Stimulated activated memory B cell treated with anti-CD40 and anti-IgM and Interleukin-4, amounts not matched to agents 10 μg/mL and 1 μg/mL and 100 μg/mL, for 72 hours (primary cell): ENCODE measurements at regions not wholly inside any gene's neighbourhood (a gene's known extent, or its start where the extent isn't known, plus 50 kb on each side); places are given as distances from the start of the nearest gene placed in this dataset.
"Not testable (repeated sequence)": the region's sequence is repeated elsewhere in the genome, so short reads cannot be mapped to it uniquely, and the experiment has no call there.

Experiments
- ATAC-seq: fragments of 150-1000 bp; cut with Tn5 transposase; 2 replicates; pipeline ENCODE4 v1.10.0; 2021
- H3K27ac Mint-ChIP-seq: one replicate; pipeline ENCODE4 v1.8.0; 2022; ENCODE audit warnings: mild to moderate bottlenecking, mixed read lengths
- H3K27me3 Mint-ChIP-seq: one replicate; pipeline ENCODE4 v1.8.0; 2022; ENCODE audit warnings: mixed read lengths
- H3K36me3 Mint-ChIP-seq: one replicate; pipeline ENCODE4 v1.8.0; 2022; ENCODE audit warnings: mixed read lengths
- H3K4me1 Mint-ChIP-seq: one replicate; pipeline ENCODE4 v1.8.0; 2022; ENCODE audit warnings: mixed read lengths
- H3K4me3 Mint-ChIP-seq: one replicate; pipeline ENCODE4 v1.8.0; 2022; ENCODE audit warnings: mild to moderate bottlenecking, moderate library complexity, mixed read lengths
- H3K9me3 Mint-ChIP-seq: one replicate; pipeline ENCODE4 v1.8.0; 2022; ENCODE audit warnings: mixed read lengths

DNA sequence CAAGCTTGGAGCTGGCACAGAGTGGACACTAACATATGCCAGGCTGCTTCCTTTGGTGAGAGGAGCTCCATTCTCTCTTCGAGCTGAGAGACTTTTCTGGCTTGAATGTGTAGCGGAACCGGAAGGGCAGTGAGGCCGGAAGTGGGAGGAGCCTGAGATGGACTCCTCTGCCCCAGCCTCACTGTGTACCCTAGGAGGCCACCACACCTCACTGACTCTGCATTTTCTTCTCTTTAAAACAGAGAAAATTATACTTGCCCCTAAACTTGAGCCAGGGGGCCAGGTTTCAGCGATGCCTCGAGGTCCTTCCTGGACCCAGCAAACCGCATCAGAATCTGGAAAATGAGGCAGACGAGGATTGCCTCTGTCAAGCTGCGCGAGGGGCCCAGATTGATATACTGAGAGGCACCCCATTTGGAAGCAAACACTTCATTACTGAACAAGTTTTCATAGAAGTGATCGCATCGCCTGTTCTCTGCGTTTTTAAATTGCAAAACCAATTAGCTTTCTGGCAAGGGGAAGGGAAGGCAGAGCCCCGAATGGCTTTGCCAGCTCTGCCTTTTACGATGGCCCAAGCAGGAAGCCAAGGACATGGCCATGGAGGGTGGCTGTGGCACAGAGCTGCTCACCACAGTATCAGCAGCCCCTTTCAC, 708.1 kb downstream of the PTPRU start:
- Mint-ChIP-seq H3K4me3 (no peak overlapping the region), H3K27me3 (peaks cover 32% of the 10 kb centered on the region), H3K4me1 (no peaks in the 10 kb centered on the region), H3K9me3 (no peaks in the 10 kb centered on the region), H3K36me3 (no peaks in the 10 kb centered on the region), H3K27ac (no peak overlapping the region)
- no peak for ATAC-seq

DNA sequence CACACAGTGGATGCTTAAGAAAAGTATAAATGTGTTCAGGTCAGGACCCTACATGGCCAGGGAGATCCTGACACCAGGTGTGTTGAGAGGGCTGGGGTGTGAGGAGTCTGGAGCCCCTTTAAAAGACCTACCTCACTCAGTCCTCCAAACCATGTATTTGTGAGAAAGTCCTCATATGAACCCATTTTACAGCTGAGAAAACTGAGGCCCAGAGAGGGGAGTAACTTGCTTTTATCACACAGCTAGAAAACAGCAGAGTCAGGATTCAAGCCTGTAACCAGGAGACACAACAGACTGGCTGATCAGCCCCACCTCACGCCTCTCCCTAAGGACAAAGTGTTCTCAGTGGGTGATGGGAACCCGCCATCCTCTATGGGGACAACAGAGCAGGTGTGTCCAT, 706.7 kb downstream of the PTPRU start:
- no peaks in the 10 kb centered on the region for H3K4me1 Mint-ChIP-seq
- no peak for ATAC-seq
- no peaks in the 10 kb centered on the region for H3K36me3 Mint-ChIP-seq
- no peak overlapping the region for H3K27ac Mint-ChIP-seq
- peaks cover 23% of the 10 kb centered on the region for H3K27me3 Mint-ChIP-seq
- H3K9me3 Mint-ChIP-seq, result no peaks in the 10 kb centered on the region
- H3K4me3 Mint-ChIP-seq, result no peak overlapping the region

DNA sequence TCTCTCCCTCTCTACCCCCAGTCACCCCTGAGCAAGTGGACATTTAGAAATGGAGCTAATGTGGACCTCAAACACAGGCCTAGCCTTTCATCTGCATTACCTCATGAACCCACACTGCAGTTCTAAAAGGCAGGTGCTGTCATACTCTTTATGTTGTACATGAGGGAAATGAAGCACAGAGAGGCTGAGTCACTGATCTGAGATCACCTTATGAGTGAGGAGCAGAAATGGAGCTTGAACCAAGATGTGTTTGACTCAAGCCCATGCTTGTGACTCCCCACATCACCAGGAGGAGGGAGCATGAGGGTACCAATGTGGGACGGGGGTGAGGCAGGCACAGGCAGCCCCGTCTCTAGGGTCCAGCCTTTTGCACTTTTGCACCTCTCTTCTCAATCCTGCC, 702.8 kb downstream of the PTPRU start:
- Mint-ChIP-seq H3K4me1 (no peaks in the 10 kb centered on the region), H3K36me3 (no peaks in the 10 kb centered on the region), H3K4me3 (no peak overlapping the region), H3K27me3 (peaks cover 13% of the 10 kb centered on the region), H3K9me3 (no peaks in the 10 kb centered on the region), H3K27ac (no peak overlapping the region)
- no peak for ATAC-seq

DNA sequence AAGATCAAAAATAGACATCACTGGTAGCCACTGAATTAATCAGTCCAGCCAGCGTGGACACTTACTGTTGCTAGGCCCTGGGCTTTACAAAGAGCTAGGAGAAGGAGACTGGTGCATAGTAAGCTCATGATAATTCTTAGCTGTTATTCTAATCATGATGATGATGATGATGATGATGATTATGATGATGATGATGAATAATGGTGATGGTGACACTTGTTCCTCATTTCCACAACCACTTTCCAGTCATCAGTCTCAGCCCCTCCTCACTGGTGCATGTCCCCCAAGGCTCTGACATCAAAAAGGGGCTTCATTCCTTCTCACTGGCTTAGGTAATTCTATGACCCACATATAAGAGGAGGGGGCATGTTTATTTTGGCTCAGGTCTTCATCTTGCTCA, 701.0 kb downstream of the PTPRU start:
- Mint-ChIP-seq H3K9me3 (no peaks in the 10 kb centered on the region), H3K4me1 (no peaks in the 10 kb centered on the region), H3K36me3 (no peaks in the 10 kb centered on the region), H3K4me3 (no peak overlapping the region), H3K27me3 (peaks cover 23% of the 10 kb centered on the region), H3K27ac (no peak overlapping the region)
- ATAC-seq, result no peak

DNA sequence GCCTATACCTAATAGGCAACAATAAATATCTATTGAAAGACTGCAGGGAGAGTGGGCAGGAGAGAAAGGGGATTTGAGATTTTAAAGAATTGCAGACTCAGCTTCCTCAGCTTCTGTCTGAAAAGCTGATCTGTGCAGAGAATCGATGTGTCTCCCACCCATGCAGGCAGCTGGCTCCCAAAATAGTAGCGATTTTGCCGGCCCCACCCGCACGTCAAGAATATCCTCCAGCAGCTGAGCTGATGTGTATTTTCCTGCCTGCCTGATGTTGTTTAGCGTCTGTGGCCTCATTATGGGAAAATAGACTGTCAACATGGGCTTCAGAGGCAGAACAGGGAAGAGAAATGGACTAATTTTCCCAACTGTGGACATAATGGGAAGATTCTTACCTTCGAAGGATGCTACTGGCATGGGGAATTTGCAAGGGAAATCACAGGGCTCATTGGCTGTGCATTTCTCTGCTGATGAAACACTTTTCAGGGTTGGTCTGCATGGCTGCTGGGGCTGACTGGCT, 699.8 kb downstream of the PTPRU start:
- no peak overlapping the region for H3K27ac Mint-ChIP-seq
- no peaks in the 10 kb centered on the region for H3K36me3 Mint-ChIP-seq
- H3K4me3 Mint-ChIP-seq, result no peak overlapping the region
- no peak for ATAC-seq
- no peaks in the 10 kb centered on the region for H3K4me1 Mint-ChIP-seq
- peaks cover 26% of the 10 kb centered on the region for H3K27me3 Mint-ChIP-seq
- H3K9me3 Mint-ChIP-seq, result no peaks in the 10 kb centered on the region

DNA sequence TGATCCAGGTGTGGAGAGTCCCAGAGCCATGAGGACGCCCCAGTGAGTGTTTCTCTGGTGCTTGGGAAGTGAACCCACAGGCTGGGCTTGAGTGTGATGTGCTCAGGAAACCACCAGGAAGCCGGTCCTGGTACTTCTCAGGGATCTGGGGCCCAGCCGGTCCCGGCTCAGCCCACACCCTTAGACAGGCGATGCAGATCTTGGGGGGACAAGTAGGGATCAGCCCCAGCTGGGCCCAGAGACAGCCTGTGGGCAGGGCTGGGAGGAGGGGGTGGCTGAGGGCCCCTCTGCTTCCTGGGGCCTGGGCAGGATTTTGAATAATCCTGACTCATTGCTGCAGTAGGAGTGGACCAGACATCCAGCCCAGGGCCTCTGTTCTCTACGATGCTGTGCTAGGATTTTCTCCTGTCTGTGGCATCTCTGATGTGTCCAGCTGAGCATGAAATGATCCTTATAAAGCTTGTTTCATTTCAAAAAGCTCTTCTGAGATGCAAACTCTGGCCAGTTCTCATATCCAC, 698.0 kb downstream of the PTPRU start:
- H3K27me3 Mint-ChIP-seq, result peaks cover 27% of the 10 kb centered on the region
- H3K27ac Mint-ChIP-seq, result no peak overlapping the region
- no peaks in the 10 kb centered on the region for H3K36me3 Mint-ChIP-seq
- no peak for ATAC-seq
- no peaks in the 10 kb centered on the region for H3K9me3 Mint-ChIP-seq
- no peaks in the 10 kb centered on the region for H3K4me1 Mint-ChIP-seq
- no peak overlapping the region for H3K4me3 Mint-ChIP-seq

DNA sequence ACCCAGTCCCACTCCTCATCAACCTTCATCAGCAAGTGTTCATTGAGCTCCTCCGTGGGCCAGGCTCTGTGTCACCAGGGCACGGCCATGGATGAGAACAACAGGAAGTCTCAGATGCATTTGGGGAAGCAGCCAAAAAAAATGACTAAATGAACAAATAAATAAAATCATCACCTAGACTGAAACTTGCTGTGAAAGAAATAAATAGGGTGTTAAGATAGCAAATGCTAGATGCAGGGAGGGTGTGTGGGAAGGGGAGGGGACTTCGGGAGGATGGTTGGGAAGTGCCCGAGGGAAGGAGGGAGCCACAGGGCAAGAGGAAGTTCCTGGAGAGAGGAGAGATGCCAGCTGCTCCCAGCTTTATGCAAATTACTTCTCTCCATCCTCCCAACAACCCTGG, 696.7 kb downstream of the PTPRU start:
- no peaks in the 10 kb centered on the region for H3K9me3 Mint-ChIP-seq
- no peak overlapping the region for H3K4me3 Mint-ChIP-seq
- no peak for ATAC-seq
- peaks cover 27% of the 10 kb centered on the region for H3K27me3 Mint-ChIP-seq
- H3K4me1 Mint-ChIP-seq, result no peaks in the 10 kb centered on the region
- H3K27ac Mint-ChIP-seq, result no peak overlapping the region
- no peaks in the 10 kb centered on the region for H3K36me3 Mint-ChIP-seq

DNA sequence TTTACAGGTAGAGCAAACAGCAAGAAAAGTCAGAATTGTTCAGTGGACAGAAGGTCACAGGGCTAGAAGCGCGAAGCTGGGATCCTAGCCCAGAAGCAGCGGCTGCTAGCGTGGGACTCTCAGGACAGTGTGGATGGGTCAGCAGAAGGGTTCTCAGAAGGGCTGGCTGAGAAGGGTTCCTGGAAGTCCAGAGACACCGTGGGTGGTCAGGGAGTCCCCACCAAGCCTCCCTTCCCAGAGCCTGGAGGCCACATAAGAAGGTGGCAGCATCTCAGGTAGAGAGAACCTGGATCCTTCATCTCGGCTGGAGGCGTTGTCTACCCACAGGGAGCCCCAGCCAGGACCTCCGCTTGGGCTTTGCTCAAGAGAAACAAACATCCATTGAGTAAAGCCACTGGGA, 696.3 kb downstream of the PTPRU start:
- peaks cover 27% of the 10 kb centered on the region for H3K27me3 Mint-ChIP-seq
- no peaks in the 10 kb centered on the region for H3K36me3 Mint-ChIP-seq
- H3K4me3 Mint-ChIP-seq, result no peak overlapping the region
- ATAC-seq, result no peak
- H3K9me3 Mint-ChIP-seq, result no peaks in the 10 kb centered on the region
- H3K27ac Mint-ChIP-seq, result no peak overlapping the region
- H3K4me1 Mint-ChIP-seq, result no peaks in the 10 kb centered on the region

DNA sequence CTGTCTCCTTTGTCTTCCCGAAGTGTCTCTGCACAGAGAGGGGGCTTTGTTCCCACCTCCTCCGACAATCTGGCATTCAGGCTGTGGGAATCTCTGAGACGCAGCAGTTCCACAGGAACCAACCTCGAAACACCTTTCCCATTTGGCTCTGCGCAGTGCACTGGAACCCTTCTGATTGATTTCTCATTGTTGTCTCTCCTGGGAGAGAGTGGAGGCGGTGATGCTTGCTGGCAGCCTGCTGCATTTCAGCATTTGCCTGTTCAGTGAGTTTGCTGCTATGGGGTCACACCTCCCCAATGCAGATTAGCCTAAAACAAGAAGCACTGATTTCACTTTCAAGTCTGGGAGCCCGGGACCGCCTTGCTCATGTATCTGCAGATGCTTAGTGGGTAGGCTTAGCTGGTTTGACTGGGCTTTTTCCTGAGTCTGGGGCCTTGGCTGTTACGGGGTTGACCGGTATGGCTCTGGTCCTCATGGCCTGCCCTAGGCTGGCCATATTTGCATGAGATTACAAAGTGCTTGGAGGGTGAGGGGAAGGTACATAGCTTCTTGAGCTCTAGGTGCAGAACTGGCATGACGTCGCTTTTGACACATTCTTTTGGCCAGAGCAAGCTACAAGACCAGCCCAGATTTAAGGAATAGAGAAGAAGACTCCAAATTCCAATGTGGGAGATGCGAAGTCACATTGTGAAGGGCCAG, 695.3 kb downstream of the PTPRU start:
- Mint-ChIP-seq H3K9me3 (no peaks in the 10 kb centered on the region), H3K4me3 (no peak overlapping the region), H3K4me1 (no peaks in the 10 kb centered on the region), H3K27me3 (peaks cover 34% of the 10 kb centered on the region), H3K27ac (no peak overlapping the region), H3K36me3 (no peaks in the 10 kb centered on the region)
- ATAC-seq, result no peak

DNA sequence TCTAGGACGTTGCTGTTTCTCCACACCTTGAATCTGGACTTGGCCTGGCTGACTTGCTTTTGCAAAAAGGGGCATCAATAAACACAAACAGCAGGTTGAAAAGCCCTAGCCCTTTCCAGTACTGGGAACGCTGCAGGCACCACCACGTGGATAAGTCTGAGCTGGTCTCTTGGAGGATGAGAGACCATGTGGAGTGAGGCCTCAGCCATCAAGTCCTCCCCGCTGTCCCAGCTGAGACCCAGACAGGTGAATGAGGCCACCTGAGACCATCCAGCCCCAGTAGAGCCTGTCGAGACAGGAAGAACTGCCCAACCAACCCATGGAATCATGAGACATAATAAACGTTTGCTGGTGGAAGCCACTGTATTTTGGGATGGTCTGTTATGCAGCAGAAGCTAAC, 688.7 kb downstream of the PTPRU start:
- Mint-ChIP-seq H3K27ac (no peak overlapping the region), H3K4me3 (no peak overlapping the region), H3K9me3 (no peaks in the 10 kb centered on the region), H3K27me3 (peaks cover 28% of the 10 kb centered on the region), H3K4me1 (no peaks in the 10 kb centered on the region), H3K36me3 (no peaks in the 10 kb centered on the region)
- no peak for ATAC-seq

DNA sequence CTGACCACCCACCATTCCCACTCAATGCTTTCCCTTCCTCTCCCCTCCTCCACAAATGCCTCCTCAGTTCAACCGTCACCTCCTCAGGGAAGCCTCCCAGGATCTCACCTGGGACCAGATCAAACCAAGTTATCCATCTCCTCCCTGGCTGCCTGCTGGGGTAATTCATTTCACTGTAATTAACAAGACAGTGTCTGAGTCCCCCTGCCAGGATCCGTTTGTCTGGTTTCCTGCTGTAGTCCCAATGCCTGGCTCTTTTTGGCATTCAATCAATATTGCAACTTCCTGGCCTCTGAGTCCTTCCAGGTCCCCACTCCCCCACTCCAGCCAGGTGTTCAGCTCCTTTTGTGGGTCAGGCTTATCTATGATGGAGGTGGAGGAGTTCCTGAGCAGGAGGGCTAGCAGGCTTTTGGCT, 687.7 kb downstream of the PTPRU start:
- Mint-ChIP-seq H3K27ac (no peak overlapping the region), H3K27me3 (peaks cover 35% of the 10 kb centered on the region), H3K4me1 (no peaks in the 10 kb centered on the region), H3K9me3 (no peaks in the 10 kb centered on the region), H3K4me3 (no peak overlapping the region), H3K36me3 (no peaks in the 10 kb centered on the region)
- ATAC-seq, result no peak

DNA sequence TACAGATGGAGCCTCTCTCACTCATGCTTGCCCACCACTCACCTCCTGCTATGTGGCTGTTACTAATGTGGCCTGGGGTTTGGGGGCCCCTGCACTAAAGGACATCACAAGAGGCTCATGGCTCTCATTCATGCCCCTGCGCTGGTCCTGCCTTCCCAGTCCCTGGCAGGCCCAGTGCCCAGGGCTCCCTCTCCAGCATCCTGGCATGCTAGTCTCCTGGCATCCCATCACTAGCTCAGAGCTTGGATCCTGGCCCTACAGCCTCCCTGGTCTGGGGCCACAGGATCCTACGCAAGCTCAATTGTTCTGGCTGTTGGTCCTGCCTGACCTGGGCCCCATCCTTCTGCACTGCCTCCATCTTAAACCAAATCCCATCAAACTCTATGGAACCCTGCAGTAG, 685.4 kb downstream of the PTPRU start:
- Mint-ChIP-seq H3K4me3 (no peak overlapping the region), H3K36me3 (no peaks in the 10 kb centered on the region), H3K27me3 (peaks cover 46% of the 10 kb centered on the region), H3K27ac (no peak overlapping the region), H3K4me1 (no peaks in the 10 kb centered on the region), H3K9me3 (peaks cover 3% of the 10 kb centered on the region)
- ATAC-seq, result no peak

DNA sequence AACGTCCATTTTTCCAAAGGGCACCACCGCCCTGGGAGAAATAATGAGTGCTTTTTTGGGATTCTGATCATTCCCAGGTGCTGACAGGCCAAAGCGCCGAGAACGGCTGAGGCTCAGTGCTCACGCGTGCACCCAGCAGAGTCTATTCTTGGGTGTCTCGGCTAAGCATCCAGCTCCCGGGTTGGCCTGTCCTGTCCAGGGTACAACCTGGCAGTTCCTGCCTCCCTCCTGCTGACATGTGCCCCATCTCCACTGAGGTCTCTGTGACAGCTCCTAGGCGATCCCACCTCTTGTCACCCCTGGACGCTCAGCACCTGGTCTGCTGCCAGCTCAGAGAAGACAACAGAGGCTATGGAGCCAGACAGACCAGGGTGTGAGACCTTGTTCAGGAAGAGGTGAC, 684.5 kb downstream of the PTPRU start:
- no peaks in the 10 kb centered on the region for H3K4me1 Mint-ChIP-seq
- H3K27ac Mint-ChIP-seq, result no peak overlapping the region
- H3K4me3 Mint-ChIP-seq, result no peak overlapping the region
- ATAC-seq, result no peak
- no peaks in the 10 kb centered on the region for H3K36me3 Mint-ChIP-seq
- H3K9me3 Mint-ChIP-seq, result peaks cover 3% of the 10 kb centered on the region
- H3K27me3 Mint-ChIP-seq, result peaks cover 40% of the 10 kb centered on the region

DNA sequence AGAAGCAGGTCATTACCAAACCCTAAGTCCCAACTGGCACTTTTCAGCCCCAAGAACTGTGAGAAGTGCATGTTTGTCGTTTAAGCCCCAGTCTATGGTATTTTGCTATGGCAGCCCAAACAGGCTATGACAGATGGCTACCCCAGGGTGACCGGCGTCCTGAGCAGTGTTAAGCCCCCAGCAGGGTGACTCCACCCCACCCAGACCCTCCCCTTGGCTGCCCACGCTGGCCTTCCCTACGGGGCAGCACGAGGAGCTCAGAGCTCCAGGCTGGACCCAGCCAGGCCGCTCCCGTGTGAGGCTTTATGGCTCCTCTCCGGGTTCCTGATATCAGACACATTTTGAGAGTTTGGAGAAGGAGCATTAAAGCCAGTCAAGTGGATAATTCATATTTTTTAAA, 684.0 kb downstream of the PTPRU start:
- H3K9me3 Mint-ChIP-seq, result peaks cover 3% of the 10 kb centered on the region
- H3K36me3 Mint-ChIP-seq, result no peaks in the 10 kb centered on the region
- ATAC-seq, result no peak
- H3K4me3 Mint-ChIP-seq, result no peak overlapping the region
- H3K27me3 Mint-ChIP-seq, result peaks cover 40% of the 10 kb centered on the region
- H3K4me1 Mint-ChIP-seq, result no peaks in the 10 kb centered on the region
- no peak overlapping the region for H3K27ac Mint-ChIP-seq

DNA sequence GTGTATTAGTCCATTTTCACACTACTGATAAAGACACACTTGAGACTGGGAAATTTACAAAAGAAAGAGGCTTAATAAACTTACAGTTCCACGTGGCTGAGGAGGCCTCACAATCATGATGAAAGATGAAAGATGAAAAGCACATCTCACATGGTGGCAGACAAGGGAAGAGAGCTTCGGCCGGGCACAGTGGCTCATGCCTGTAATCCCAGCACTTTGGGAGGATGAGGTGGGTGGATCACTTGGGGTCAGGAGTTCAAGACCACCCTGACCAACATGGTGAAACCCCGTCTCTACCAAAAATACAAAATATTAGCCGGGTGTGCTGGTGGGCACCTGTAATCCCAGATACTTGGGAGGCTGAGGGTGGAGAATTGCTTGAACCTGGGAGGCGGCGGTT, 682.7 kb downstream of the PTPRU start:
- peaks cover 37% of the 10 kb centered on the region for H3K27me3 Mint-ChIP-seq
- H3K4me3 Mint-ChIP-seq, H3K9me3 Mint-ChIP-seq, H3K36me3 Mint-ChIP-seq, H3K4me1 Mint-ChIP-seq, H3K27ac Mint-ChIP-seq, ATAC-seq: not testable (repeated sequence)
